ENCODE measurements at regions not wholly inside any gene's neighbourhood (a gene's known extent, or its start where the extent isn't known, plus 50 kb on each side); places are given as distances from the start of the nearest gene placed in this dataset.
A peak's percentile ranks its signal among the peaks of the same experiment; 100 is the strongest.
"Not testable (repeated sequence)": the region's sequence is repeated elsewhere in the genome, so short reads cannot be mapped to it uniquely, and the experiment has no call there.

GRCh38 chr22:48717076-48717810 lies 1110.4 kb downstream of the BRD1 start:
- no peak for ATAC-seq
- intact Hi-C loops (cut with DNase I) = no loop called here
- peak; percentile 56 for DNase-seq (ENCODE audit: missing footprints)

GRCh38 chr22:48716154-48716553 lies 1111.5 kb downstream of the BRD1 start:
- intact Hi-C loops (cut with DNase I); DNase-seq (ENCODE audit: missing footprints); ATAC-seq: not testable (repeated sequence)

GRCh38 chr22:48715511-48715910 lies 1112.2 kb downstream of the BRD1 start:
- no peak for ATAC-seq
- DNase-seq (ENCODE audit: missing footprints) = peak; percentile 26
- intact Hi-C loops (cut with DNase I) = no loop called here

GRCh38 chr22:48714231-48714630 lies 1113.4 kb downstream of the BRD1 start:
- DNase-seq (ENCODE audit: missing footprints) = peak; percentile 26
- intact Hi-C loops (cut with DNase I) = no loop called here
- ATAC-seq = no peak

- intact Hi-C loops (cut with DNase I) = no loop called here
- ATAC-seq (no peak), DNase-seq (ENCODE audit: missing footprints) (peak; percentile 58)
Measured at GRCh38 chr22:48713272-48714205, 1114.1 kb downstream of the BRD1 start.

- no peak for ATAC-seq
Measured at GRCh38 chr22:48712558-48713271, 1115.0 kb downstream of the BRD1 start.

GRCh38 chr22:48711669-48712068 lies 1116.0 kb downstream of the BRD1 start:
- DNase-seq (ENCODE audit: missing footprints) = no peak
- intact Hi-C loops (cut with DNase I) = no loop called here

More at GRCh38 chr22:48712558-48713271, 1115.0 kb downstream of the BRD1 start:
- intact Hi-C loops (cut with DNase I) = no loop called here
- peak; percentile 25 for DNase-seq (ENCODE audit: missing footprints)

GRCh38 chr22:48711031-48711431 lies 1116.6 kb downstream of the BRD1 start:
- intact Hi-C loops (cut with DNase I) = no loop called here
- ATAC-seq (no peak), DNase-seq (ENCODE audit: missing footprints) (no peak)

More at GRCh38 chr22:48711669-48712068, 1116.0 kb downstream of the BRD1 start:
- ATAC-seq = no peak

- DNase-seq (ENCODE audit: missing footprints) (no peak), ATAC-seq (no peak)
- intact Hi-C loops (cut with DNase I) = no loop called here
Measured at GRCh38 chr22:48710410-48710809, 1117.3 kb downstream of the BRD1 start.

- ATAC-seq (no peak), DNase-seq (ENCODE audit: missing footprints) (no peak)
Measured at GRCh38 chr22:48709976-48710375, 1117.7 kb downstream of the BRD1 start.

GRCh38 chr22:48709453-48709852 lies 1118.2 kb downstream of the BRD1 start:
- no peak for ATAC-seq
- DNase-seq (ENCODE audit: missing footprints) = no peak
- intact Hi-C loops (cut with DNase I) = no loop called here

More at GRCh38 chr22:48709976-48710375, 1117.7 kb downstream of the BRD1 start:
- intact Hi-C loops (cut with DNase I) = no loop called here

- DNase-seq (ENCODE audit: missing footprints) (no peak), ATAC-seq (no peak)
- intact Hi-C loops (cut with DNase I) = no loop called here
Measured at GRCh38 chr22:48708558-48709245, 1119.0 kb downstream of the BRD1 start.

GRCh38 chr22:48707763-48708557 lies 1119.7 kb downstream of the BRD1 start:
- DNase-seq (ENCODE audit: missing footprints) = peak; percentile 23

GRCh38 chr22:48706934-48707762 lies 1120.5 kb downstream of the BRD1 start:
- intact Hi-C loops (cut with DNase I) = no loop called here
- ATAC-seq (no peak), DNase-seq (ENCODE audit: missing footprints) (peak; percentile 44)

More at GRCh38 chr22:48707763-48708557, 1119.7 kb downstream of the BRD1 start:
- intact Hi-C loops (cut with DNase I) = no loop called here
- ATAC-seq = no peak

GRCh38 chr22:48705917-48706605 lies 1121.6 kb downstream of the BRD1 start:
- DNase-seq (ENCODE audit: missing footprints) (peak; percentile 56), ATAC-seq (no peak)
- intact Hi-C loops (cut with DNase I) = no loop called here

- ATAC-seq (no peak), DNase-seq (ENCODE audit: missing footprints) (peak; percentile 48)
- intact Hi-C loops (cut with DNase I) = no loop called here
Measured at GRCh38 chr22:48705159-48705916, 1122.3 kb downstream of the BRD1 start.

Data from Right ventricle myocardium inferior (tissue), 1 donor.